ENCODE measurements at regions not wholly inside any gene's neighbourhood (a gene's known extent, or its start where the extent isn't known, plus 50 kb on each side); places are given as distances from the start of the nearest gene placed in this dataset.

DNA sequence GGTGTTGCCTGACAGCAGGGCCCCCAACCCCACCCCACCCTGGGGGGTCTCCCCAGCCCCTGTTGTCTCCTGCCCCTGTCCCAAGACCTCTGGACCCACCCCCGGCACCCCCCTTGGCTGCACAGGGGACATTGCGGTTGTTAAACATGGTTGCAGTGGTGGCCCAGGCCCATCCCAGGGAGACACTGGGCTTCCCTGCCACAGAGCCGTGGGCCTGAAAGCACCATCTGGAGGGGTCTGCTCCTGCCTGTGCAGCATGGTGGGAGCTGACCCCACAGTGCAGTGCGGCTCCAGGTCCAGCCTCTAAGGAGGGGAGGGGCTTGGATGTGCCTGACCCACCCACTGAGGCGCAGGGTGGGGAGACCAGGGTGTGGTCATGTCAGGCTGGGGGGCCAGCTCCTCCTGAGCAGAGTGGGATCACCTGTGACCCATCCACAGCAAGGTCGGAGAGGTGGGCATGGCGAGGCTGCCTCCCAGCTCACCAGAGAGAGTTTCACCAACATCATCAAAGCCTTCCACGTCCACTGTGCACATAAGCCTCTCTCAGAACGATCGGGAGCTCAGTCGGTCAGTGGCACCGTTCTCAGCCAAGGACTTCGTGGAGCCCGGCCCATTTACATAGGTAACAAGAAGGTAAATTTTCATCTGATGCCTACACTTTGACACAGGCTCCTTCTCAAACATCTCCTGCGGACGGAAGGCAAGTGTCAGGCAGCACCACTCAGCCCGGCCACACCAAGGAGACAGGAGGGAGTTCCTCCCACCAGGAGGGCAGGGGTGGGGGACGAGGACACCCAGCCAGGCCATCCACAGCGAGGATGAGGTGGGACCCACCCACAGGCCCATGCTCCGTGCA lies 201.1 kb downstream of the BRD1 start:
- H3K27me3 ChIP-seq (ENCODE audit: control insufficient read depth, insufficient read depth, low read length): no peaks in the 10 kb centered on the region
- no peaks in the 10 kb centered on the region for H3K4me1 ChIP-seq (ENCODE audit: control insufficient read depth, insufficient read depth, low read length)
- H3K9me3 ChIP-seq (ENCODE audit: control insufficient read depth, insufficient read depth, low read length): no peaks in the 10 kb centered on the region

GRCh38 chr22:49624421-49625177 lies 203.1 kb downstream of the BRD1 start:
- Histone ChIP-seq H3K9me3 (ENCODE audit: control insufficient read depth, insufficient read depth, low read length) (no peaks in the 10 kb centered on the region), H3K27me3 (ENCODE audit: control insufficient read depth, insufficient read depth, low read length) (no peaks in the 10 kb centered on the region), H3K36me3 (ENCODE audit: control insufficient read depth, insufficient read depth, low read length) (peaks cover 4% of the 10 kb centered on the region), H3K4me3 (ENCODE audit: low read length) (no peak overlapping the region), H3K4me1 (ENCODE audit: control insufficient read depth, insufficient read depth, low read length) (no peaks in the 10 kb centered on the region), H3K27ac (ENCODE audit: low read length) (no peak overlapping the region)
- no peaks in the 10 kb centered on the region for H3K9me3 Mint-ChIP-seq
- DNase-seq (no peak), ATAC-seq (no peak)
- 89% methylated on average over 19 of the region's 19 CpGs for WGBS (ENCODE audit: insufficient coverage)
- H3K4me1 Mint-ChIP-seq: peaks cover 6 to 26% of the 10 kb centered on the region in 2 donors
- no peak overlapping the region for H3K4me3 Mint-ChIP-seq
- H3K36me3 Mint-ChIP-seq: no peaks in the 10 kb centered on the region
- H3K27ac Mint-ChIP-seq: no peak overlapping the region
- intact Hi-C loops (cut with micrococcal nuclease): no loop called here
- TF ChIP-seq, protein P1, sequence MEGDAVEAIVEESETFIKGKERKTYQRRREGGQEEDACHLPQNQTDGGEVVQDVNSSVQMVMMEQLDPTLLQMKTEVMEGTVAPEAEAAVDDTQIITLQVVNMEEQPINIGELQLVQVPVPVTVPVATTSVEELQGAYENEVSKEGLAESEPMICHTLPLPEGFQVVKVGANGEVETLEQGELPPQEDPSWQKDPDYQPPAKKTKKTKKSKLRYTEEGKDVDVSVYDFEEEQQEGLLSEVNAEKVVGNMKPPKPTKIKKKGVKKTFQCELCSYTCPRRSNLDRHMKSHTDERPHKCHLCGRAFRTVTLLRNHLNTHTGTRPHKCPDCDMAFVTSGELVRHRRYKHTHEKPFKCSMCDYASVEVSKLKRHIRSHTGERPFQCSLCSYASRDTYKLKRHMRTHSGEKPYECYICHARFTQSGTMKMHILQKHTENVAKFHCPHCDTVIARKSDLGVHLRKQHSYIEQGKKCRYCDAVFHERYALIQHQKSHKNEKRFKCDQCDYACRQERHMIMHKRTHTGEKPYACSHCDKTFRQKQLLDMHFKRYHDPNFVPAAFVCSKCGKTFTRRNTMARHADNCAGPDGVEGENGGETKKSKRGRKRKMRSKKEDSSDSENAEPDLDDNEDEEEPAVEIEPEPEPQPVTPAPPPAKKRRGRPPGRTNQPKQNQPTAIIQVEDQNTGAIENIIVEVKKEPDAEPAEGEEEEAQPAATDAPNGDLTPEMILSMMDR (IDR thresholded peaks at IDR 0.05): no peak
- H3K27me3 Mint-ChIP-seq (ENCODE audit: low read depth in 2 of 2): no peaks in the 10 kb centered on the region

More for the DNA sequence above, 201.1 kb downstream of the BRD1 start:
- WGBS (ENCODE audit: insufficient coverage): 91% methylated on average over 20 of the region's 20 CpGs
- intact Hi-C loops (cut with micrococcal nuclease): no loop called here
- DNase-seq: no peak
- Histone ChIP-seq H3K4me3 (ENCODE audit: low read length) (no peak overlapping the region), H3K36me3 (ENCODE audit: control insufficient read depth, insufficient read depth, low read length) (no peaks in the 10 kb centered on the region), H3K27ac (ENCODE audit: low read length) (no peak overlapping the region)
- ATAC-seq: no peak
- TF ChIP-seq, protein P1 (IDR thresholded peaks at IDR 0.05): no peak
- H3K4me1 Mint-ChIP-seq: peaks cover 6 to 31% of the 10 kb centered on the region in 2 donors
- no peaks in the 10 kb centered on the region for H3K9me3 Mint-ChIP-seq
- H3K36me3 Mint-ChIP-seq: no peaks in the 10 kb centered on the region
- no peak overlapping the region for H3K27ac Mint-ChIP-seq
- H3K4me3 Mint-ChIP-seq: no peak overlapping the region
- no peaks in the 10 kb centered on the region for H3K27me3 Mint-ChIP-seq (ENCODE audit: low read depth in 2 of 2)

DNA sequence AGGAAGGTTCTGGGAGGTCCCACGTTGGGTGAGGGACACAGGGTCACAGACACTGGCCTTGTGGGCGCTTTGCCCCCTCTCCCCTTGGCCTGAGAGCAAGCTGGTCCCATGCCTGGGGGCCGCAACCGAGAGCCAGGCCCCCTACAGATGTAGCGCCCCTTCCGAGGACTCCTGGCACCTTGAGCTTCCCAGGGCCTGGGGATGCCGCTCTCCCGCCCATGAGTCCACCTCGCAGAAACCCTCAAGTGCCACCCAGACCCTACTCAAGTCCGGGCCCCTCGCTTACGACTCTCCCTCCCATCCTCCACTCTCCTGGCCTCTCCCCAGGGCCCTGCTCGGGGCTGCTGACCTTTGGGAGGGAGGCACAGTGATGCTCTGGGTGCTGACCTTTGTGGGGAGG lies 204.0 kb downstream of the BRD1 start:
- Mint-ChIP-seq H3K9me3 (no peaks in the 10 kb centered on the region), H3K4me1 (peaks cover 5 to 22% of the 10 kb centered on the region in 2 donors), H3K27me3 (ENCODE audit: low read depth in 2 of 2) (no peaks in the 10 kb centered on the region), H3K4me3 (no peak overlapping the region), H3K27ac (no peak overlapping the region), H3K36me3 (no peaks in the 10 kb centered on the region)
- H3K27ac ChIP-seq (ENCODE audit: low read length): no peak overlapping the region
- no peaks in the 10 kb centered on the region for H3K9me3 ChIP-seq (ENCODE audit: control insufficient read depth, insufficient read depth, low read length)
- peaks cover 4% of the 10 kb centered on the region for H3K36me3 ChIP-seq (ENCODE audit: control insufficient read depth, insufficient read depth, low read length)
- WGBS (ENCODE audit: insufficient coverage): 92% methylated on average over 13 of the region's 13 CpGs
- DNase-seq (no peak), ATAC-seq (no peak)
- TF ChIP-seq, protein P1 (IDR thresholded peaks at IDR 0.05): no peak
- intact Hi-C loops (cut with micrococcal nuclease): no loop called here
- H3K27me3 ChIP-seq (ENCODE audit: control insufficient read depth, insufficient read depth, low read length): no peaks in the 10 kb centered on the region
- H3K4me1 ChIP-seq (ENCODE audit: control insufficient read depth, insufficient read depth, low read length): no peaks in the 10 kb centered on the region
- H3K4me3 ChIP-seq (ENCODE audit: low read length): no peak overlapping the region
